ENCODE measurements at regions not wholly inside any gene's neighbourhood (a gene's known extent, or its start where the extent isn't known, plus 50 kb on each side); places are given as distances from the start of the nearest gene placed in this dataset.

DNA sequence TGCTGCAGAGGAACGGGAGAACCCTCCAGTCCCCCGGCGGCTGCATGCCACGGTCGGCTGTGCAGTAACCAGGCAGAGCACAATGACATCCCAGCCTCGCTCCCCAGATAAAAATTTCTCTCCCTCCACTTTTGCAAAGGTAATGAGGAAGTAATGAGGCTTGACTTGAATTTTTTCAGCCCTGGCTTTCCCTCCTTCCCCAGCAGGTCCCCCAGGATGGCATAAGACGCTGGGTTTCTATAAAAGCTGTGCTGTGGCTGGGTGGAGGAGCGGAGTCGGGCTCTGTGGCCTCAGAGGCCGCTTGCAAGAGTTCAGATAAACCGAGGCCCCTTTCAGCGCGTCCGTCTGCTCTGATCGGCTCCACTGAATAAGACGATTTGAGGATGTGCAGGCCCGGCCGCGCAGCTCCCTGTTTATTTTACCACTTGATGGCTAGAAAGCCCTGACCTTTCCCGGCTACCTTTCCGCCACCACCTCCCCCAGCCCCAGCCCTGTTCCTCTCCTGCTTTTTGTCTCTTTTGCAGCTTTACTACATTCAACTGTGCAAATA lies 351.9 kb upstream of the IRX2 start:
- TF ChIP-seq POLR2A (IDR thresholded peaks at IDR 0.05; ENCODE audit: control extremely low read depth in 1 of 2, low read depth in 2 of 2, low read length in 2 of 2) (no peak), BACH1 (IDR thresholded peaks at IDR 0.05; ENCODE audit: low read length) (no peak), RAD21 (IDR thresholded peaks at IDR 0.05 in 1 of 2, conservative IDR thresholded peaks at IDR 0.05 in 1 of 2; ENCODE audit: low read depth in 2 of 2, low read length in 2 of 2) (no peak)
